HCT116 (cell line): ENCODE measurements at regions not wholly inside any gene's neighbourhood (a gene's known extent, or its start where the extent isn't known, plus 50 kb on each side); places are given as distances from the start of the nearest gene placed in this dataset.

Experiments used
- ATAC-seq: fragments of 200-7000 bp; cut with Tn5 transposase; 2 replicates; pipeline ENCODE4 v1.9.1; 2020; ENCODE audit warnings: mild to moderate bottlenecking, moderate library complexity
- BruUV-seq: library from RNA; stranded (reverse); fragments of 400-500 nt; replicated peaks from 2 replicates; lab custom pipeline; 2021; lab: Mats Ljungman, UMichigan
- CTCF ChIA-PET: fragments of 300-600 bp; sonication (Branson Sonifier 250); formaldehyde crosslinking; loops from one replicate; lab custom pipeline; 2021; ENCODE audit warnings: antibody characterized with exemption; lab: Charles Lee
- POLR2A ChIA-PET: fragments of 300-600, 350-600 bp; sonication (Branson Sonifier 250); formaldehyde crosslinking; loops from one replicate; lab custom pipeline; 2021; ENCODE audit warnings: antibody characterized with exemption; lab: Charles Lee
- RAD21 ChIA-PET, 2 experiments: fragments of 300-600 bp; sonication (Branson Sonifier 250); formaldehyde crosslinking; loops; one replicate each; lab custom pipeline; 2023; ENCODE audit warnings: low total read pairs in 2 of 2; ENCODE audit not compliant: uncharacterized antibody in 2 of 2, unreplicated experiment in 2 of 2, low non-redundant PET in 1 of 2; lab: Charles Lee
- DNase-seq: peaks from one replicate; pipeline ENCODE4 v3.0.0-alpha.2; 2010; ENCODE audit warnings: low read depth, low spot score
- H2AFZ ChIP-seq: fragments of 200-600 bp; shearing (Covaris generic), sonication (generic); 2 replicates; pipeline ENCODE4 v1.6.1; 2017; ENCODE audit warnings: low read depth, mixed run types, mixed read lengths, antibody characterized with exemption, low read length; ENCODE audit not compliant: poor library complexity, severe bottlenecking
- H3K27ac ChIP-seq: 2 replicates; pipeline ENCODE4 v1.5.1; 2012; ENCODE audit warnings: low read depth, low read length
- H3K27me3 ChIP-seq: fragments of 200-600 bp; sonication (generic); 2 replicates; pipeline ENCODE4 v1.6.1; 2016; ENCODE audit warnings: mixed run types, low read length, mixed read lengths; ENCODE audit not compliant: insufficient read depth
- H3K36me3 ChIP-seq, 2 experiments: fragments of 200-500 bp in 1 of 2; fragments of 200-600 bp in 1 of 2; sonication (Bioruptor generic) in 1 of 2; sonication (generic) in 1 of 2; 2 replicates each; pipeline versions ENCODE4 v1.5.1 to v1.6.1; 2014 to 2016; ENCODE audit warnings: low read length in 2 of 2, inconsistent platforms in 1 of 2, mixed read lengths in 1 of 2, mixed run types in 1 of 2; ENCODE audit not compliant: insufficient read depth in 2 of 2, control insufficient read depth in 1 of 2
- H3K4me1 ChIP-seq, 2 experiments: fragments of 200-600 bp in 1 of 2; sonication (generic) in 1 of 2; 2 replicates each; pipeline versions ENCODE4 v1.5.1 to v1.6.1; 2012 to 2017; ENCODE audit warnings: low read length in 2 of 2, inconsistent platforms in 1 of 2, mild to moderate bottlenecking in 1 of 2, mixed read lengths in 1 of 2, mixed run types in 1 of 2, moderate library complexity in 1 of 2; ENCODE audit not compliant: insufficient read depth in 2 of 2, control insufficient read depth in 1 of 2
- H3K4me2 ChIP-seq: fragments of 200-600 bp; sonication (generic); 2 replicates; pipeline ENCODE4 v1.6.1; 2017; ENCODE audit warnings: mixed run types, low read length, mixed read lengths
- H3K4me3 ChIP-seq, 2 experiments: fragments of 200-600 bp in 1 of 2; sonication (generic) in 1 of 2; replicated peaks in 1 of 2; 2 replicates each; pipeline ENCODE4 v1.5.1; 2011 to 2016; ENCODE audit warnings: low read length in 2 of 2, control low read depth in 1 of 2, low read depth in 1 of 2, mild to moderate bottlenecking in 1 of 2, mixed read lengths in 1 of 2, mixed run types in 1 of 2
- H3K79me2 ChIP-seq: fragments of 200-600 bp; sonication (generic); 2 replicates; pipeline ENCODE4 v1.6.1; 2017; ENCODE audit warnings: mild to moderate bottlenecking, mixed run types, low read length, moderate library complexity, mixed read lengths; ENCODE audit not compliant: insufficient read depth
- H3K9ac ChIP-seq: fragments of 200-600 bp; sonication (generic); 2 replicates; pipeline ENCODE4 v1.6.1; 2016; ENCODE audit warnings: low read length, mixed read lengths
- H3K9me2 ChIP-seq: fragments of 200-600 bp; sonication (generic), shearing (Covaris generic); 2 replicates; pipeline ENCODE4 v1.6.1; 2017; ENCODE audit warnings: mixed run types, mild to moderate bottlenecking, moderate library complexity; ENCODE audit not compliant: insufficient read depth
- H3K9me3 ChIP-seq, 2 experiments: fragments of 200-500 bp in 1 of 2; fragments of 200-600 bp in 1 of 2; sonication (Bioruptor generic) in 1 of 2; sonication (generic) in 1 of 2; 2 replicates each; pipeline ENCODE4 v1.6.1; 2014 to 2017; ENCODE audit warnings: low read length in 2 of 2, mixed read lengths in 2 of 2, inconsistent platforms in 1 of 2, low read depth in 1 of 2, mild to moderate bottlenecking in 1 of 2, mixed run types in 1 of 2, moderate library complexity in 1 of 2; ENCODE audit not compliant: control insufficient read depth in 1 of 2, insufficient read depth in 1 of 2
- H4K20me1 ChIP-seq: fragments of 200-600 bp; sonication (generic), shearing (Covaris generic); 2 replicates; pipeline ENCODE4 v1.6.1; 2017; ENCODE audit warnings: mixed run types, mild to moderate bottlenecking, moderate library complexity; ENCODE audit not compliant: insufficient read depth
- ATF3 ChIP-seq: IDR thresholded peaks from 2 replicates; pipeline ENCODE4 v1.6.1; 2012
- CBX3 ChIP-seq: IDR thresholded peaks from 2 replicates; pipeline ENCODE4 v1.6.1; 2012; ENCODE audit warnings: low read depth
- CTCF ChIP-seq, 3 experiments: fragments of 200-600 bp in 1 of 3; sonication (generic) in 1 of 3; IDR thresholded peaks in 2 of 3; conservative IDR thresholded peaks in 1 of 3; 2 replicates each; pipeline ENCODE4 v1.5.1; 2012 to 2017; ENCODE audit warnings: low read depth in 2 of 3, low read length in 2 of 3, antibody characterized with exemption in 1 of 3, borderline replicate concordance in 1 of 3, control low read depth in 1 of 3, mild to moderate bottlenecking in 1 of 3, mixed read lengths in 1 of 3, mixed run types in 1 of 3, moderate library complexity in 1 of 3; ENCODE audit not compliant: insufficient read depth in 1 of 3
- EGR1 ChIP-seq: IDR thresholded peaks from 2 replicates; pipeline ENCODE4 v1.6.1; 2012; ENCODE audit warnings: low read depth
- ELF1 ChIP-seq: IDR thresholded peaks from 2 replicates; pipeline ENCODE4 v1.6.1; 2012; ENCODE audit warnings: low read depth, borderline replicate concordance
- EZH2 ChIP-seq: fragments of 200-600 bp; sonication (generic); IDR thresholded peaks from 2 replicates; pipeline ENCODE4 v1.6.1; 2017; ENCODE audit warnings: antibody characterized with exemption, mixed run types
- EZH2phosphoT487 ChIP-seq: fragments of 200-600 bp; IDR thresholded peaks from 2 replicates; pipeline ENCODE4 v1.6.1; 2018; ENCODE audit warnings: antibody characterized with exemption, borderline replicate concordance
- FOSL1 ChIP-seq: IDR thresholded peaks from 2 replicates; pipeline ENCODE4 v1.6.1; 2012; ENCODE audit warnings: low read depth
- JUND ChIP-seq: IDR thresholded peaks from 2 replicates; pipeline ENCODE4 v1.6.1; 2012
- POLR2AphosphoS5 ChIP-seq: IDR thresholded peaks from 2 replicates; pipeline ENCODE4 v1.6.1; 2011; ENCODE audit warnings: mild to moderate bottlenecking, low read depth, low read length, moderate library complexity
- RAD21 ChIP-seq: IDR thresholded peaks from 2 replicates; pipeline ENCODE4 v1.6.1; 2012; ENCODE audit warnings: low read depth, mild to moderate bottlenecking
- REST ChIP-seq: IDR thresholded peaks from 2 replicates; pipeline ENCODE4 v1.6.1; 2012; ENCODE audit warnings: low read depth
- SP1 ChIP-seq: IDR thresholded peaks from 2 replicates; pipeline ENCODE4 v1.6.1; 2012; ENCODE audit warnings: low read depth
- SRF ChIP-seq: IDR thresholded peaks from 2 replicates; pipeline ENCODE4 v1.6.1; 2012; ENCODE audit warnings: low read depth
- TCF7L2 ChIP-seq: IDR thresholded peaks from 2 replicates; pipeline ENCODE4 v1.7.0; 2011; ENCODE audit warnings: borderline replicate concordance, inconsistent platforms; ENCODE audit not compliant: insufficient read depth, insufficient read length; ENCODE audit errors: extremely low read depth
- YY1 ChIP-seq: IDR thresholded peaks from 2 replicates; pipeline ENCODE4 v1.6.1; 2011; ENCODE audit warnings: low read length, low read depth, moderate library complexity, mild to moderate bottlenecking; ENCODE audit not compliant: insufficient replicate concordance; ENCODE audit errors: extremely low read depth
- ZBTB33 ChIP-seq: IDR thresholded peaks from 2 replicates; pipeline ENCODE4 v1.6.1; 2011; ENCODE audit warnings: mild to moderate bottlenecking, low read length, moderate library complexity; ENCODE audit not compliant: insufficient replicate concordance; ENCODE audit errors: extremely low read depth
- ZFX ChIP-seq: fragments of 450-650 bp; IDR thresholded peaks from 2 replicates; pipeline ENCODE4 v1.6.1; 2017
- ZNF274 ChIP-seq: fragments of 200-500 bp; sonication (Bioruptor generic); IDR thresholded peaks from 2 replicates; pipeline ENCODE4 v1.6.1; 2014; ENCODE audit warnings: mild to moderate bottlenecking, low read depth, low read length, inconsistent platforms
- intact Hi-C: fragments of 100-400 bp; cut with micrococcal nuclease; formaldehyde crosslinking; loops from 2 replicates; pipeline ENCODE4 v1.10.0; 2022

- H3K4me3 ChIP-seq, result no peak overlapping the region
- ChIA-PET RAD21 (no interaction called here), POLR2A (no interaction called here), CTCF (no interaction called here)
- DNase-seq (no peak), ATAC-seq (no peak)
- H3K9me2 ChIP-seq, result no peaks in the 10 kb centered on the region
- intact Hi-C loops, result no loop called here
- no peaks in the 10 kb centered on the region for H3K4me1 ChIP-seq
- H4K20me1 ChIP-seq, result no peaks in the 10 kb centered on the region
- no TSS peak for BruUV-seq
- no peaks in the 10 kb centered on the region for H3K79me2 ChIP-seq
- H3K4me2 ChIP-seq, result no peak overlapping the region
- H3K9ac ChIP-seq, result no peak overlapping the region
- no peaks in the 10 kb centered on the region for H3K36me3 ChIP-seq
- H2AFZ ChIP-seq, result no peak overlapping the region
- H3K9me3 ChIP-seq, result peaks cover 2 to 4% of the 10 kb centered on the region in 2 experiments; a peak in 3 of 4 replicates
- H3K27ac ChIP-seq, result no peak overlapping the region
- H3K27me3 ChIP-seq, result no peaks in the 10 kb centered on the region
- no peak for TF ChIP-seq SRF
- no peak for TF ChIP-seq SP1
- TF ChIP-seq CTCF (IDR thresholded peaks at IDR 0.05 in 2 of 3, conservative IDR thresholded peaks at IDR 0.05 in 1 of 3; ENCODE audit: borderline replicate concordance in 1 of 3, insufficient read depth in 1 of 3, low read depth in 2 of 3, low read length in 2 of 3), result no peak
- no peak for TF ChIP-seq ATF3
- TF ChIP-seq EZH2, result no peak
- TF ChIP-seq YY1, result no peak
- TF ChIP-seq FOSL1, result no peak
- TF ChIP-seq CBX3, result no peak
- no peak for TF ChIP-seq EGR1
- TF ChIP-seq REST, result no peak
- no peak for TF ChIP-seq RAD21
- no peak for TF ChIP-seq ZNF274
- TF ChIP-seq EZH2phosphoT487, result no peak
- no peak for TF ChIP-seq ELF1
- TF ChIP-seq POLR2AphosphoS5, result no peak
- TF ChIP-seq TCF7L2, result no peak
- TF ChIP-seq JUND, result no peak
- TF ChIP-seq ZFX, result no peak
- TF ChIP-seq ZBTB33, result no peak
Observed at GRCh38 chr11:24206511-24206910, 290.3 kb upstream of the LUZP2 start.
